HL-60/S4 treated with retinoic acid at 250 ng/mL for 4 days and 3 days (cell line): ENCODE measurements at regions not wholly inside any gene's neighbourhood (a gene's known extent, or its start where the extent isn't known, plus 50 kb on each side); places are given as distances from the start of the nearest gene placed in this dataset.

Experiments
- in situ Hi-C: fragments of 300-500 bp; cut with MboI; formaldehyde crosslinking; loops from 2 replicates; pipeline ENCODE4 v1.7.0; 2022; ENCODE audit warnings: low sequenced_read_pairs

- in situ Hi-C loops = no loop called here
Observed at GRCh38 chr17:71398800-71399219, 722.0 kb upstream of the SOX9 start.

DNA sequence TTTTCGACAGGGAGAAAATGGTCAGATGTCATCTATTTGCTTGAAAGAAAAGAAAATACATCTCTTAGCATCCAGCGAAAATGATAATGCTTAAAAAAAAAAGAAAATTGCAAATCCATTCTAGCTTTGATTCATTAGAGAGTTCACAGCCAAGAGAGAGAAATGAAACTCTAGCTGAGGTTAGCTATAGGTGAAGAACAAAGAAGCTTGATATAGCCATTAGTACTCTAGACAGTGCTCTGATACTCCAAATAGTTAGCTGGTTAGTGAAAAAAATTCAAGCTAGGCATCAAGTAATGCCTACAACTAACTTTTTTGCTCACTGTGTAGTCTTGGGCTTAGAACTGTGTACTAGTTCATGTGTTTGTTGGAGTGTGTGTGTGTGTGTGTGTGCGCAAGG lies 721.6 kb upstream of the SOX9 start:
- in situ Hi-C loops = no loop called here

DNA sequence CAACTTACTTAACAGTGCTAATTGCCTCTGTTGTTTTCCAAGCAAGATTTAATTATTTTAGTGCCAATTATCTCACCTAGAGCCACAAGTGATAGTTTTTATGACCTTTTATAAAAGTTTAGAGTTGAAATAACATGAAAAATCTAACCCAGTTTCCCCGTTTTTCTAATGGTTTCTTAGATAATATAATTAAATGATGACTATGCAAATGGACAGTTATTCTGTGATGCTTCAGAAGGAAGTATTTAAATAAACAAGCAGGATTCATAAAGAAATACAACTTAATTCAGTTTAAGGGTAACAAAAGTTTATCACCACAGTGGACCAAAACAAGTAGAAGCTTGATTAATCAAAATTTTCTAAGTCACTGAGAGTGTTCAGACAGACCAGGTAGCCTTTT lies 721.2 kb upstream of the SOX9 start:
- in situ Hi-C loops = no loop called here

DNA sequence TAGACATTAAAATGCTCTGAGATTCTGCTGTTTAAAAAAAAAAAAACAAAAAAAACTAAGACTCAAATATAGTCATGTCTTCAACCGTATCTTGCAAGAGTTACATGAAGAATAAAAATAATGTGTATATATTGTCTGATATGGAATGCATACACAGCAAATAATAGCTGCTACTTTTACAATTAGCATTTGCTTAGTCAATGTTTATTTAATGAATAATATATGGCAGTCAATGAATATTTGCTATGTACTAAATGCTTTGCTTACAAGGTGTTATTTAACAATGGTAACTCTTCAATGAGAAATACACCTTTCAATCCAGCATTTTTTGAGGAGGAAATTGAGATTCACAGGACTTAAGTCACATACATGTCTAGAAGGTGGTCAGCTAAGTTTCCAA lies 718.8 kb upstream of the SOX9 start:
- in situ Hi-C loops = no loop called here

- in situ Hi-C loops = no loop called here
Observed at GRCh38 chr17:71402661-71403141, 718.1 kb upstream of the SOX9 start.

DNA sequence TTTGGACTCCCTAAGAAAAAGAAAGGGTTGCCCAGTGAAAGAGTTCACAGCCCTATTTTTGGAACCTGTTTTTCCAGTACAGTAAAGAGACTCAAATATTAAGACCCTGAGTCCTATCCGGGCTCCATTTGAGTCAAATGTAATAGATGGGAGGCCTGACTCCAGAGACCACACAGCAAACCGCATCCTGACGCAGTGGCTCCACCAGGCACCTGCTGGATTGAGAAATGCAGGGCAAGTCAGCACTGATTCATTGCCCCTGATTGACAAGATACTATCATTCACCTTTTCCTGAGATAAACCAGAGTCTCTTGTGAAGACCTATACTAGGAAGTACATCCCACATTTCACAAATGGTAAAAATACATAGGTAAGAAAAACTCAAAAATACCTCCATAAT lies 715.7 kb upstream of the SOX9 start:
- in situ Hi-C loops = no loop called here

- in situ Hi-C loops = no loop called here
Observed at GRCh38 chr17:71407981-71408380, 712.8 kb upstream of the SOX9 start.

DNA sequence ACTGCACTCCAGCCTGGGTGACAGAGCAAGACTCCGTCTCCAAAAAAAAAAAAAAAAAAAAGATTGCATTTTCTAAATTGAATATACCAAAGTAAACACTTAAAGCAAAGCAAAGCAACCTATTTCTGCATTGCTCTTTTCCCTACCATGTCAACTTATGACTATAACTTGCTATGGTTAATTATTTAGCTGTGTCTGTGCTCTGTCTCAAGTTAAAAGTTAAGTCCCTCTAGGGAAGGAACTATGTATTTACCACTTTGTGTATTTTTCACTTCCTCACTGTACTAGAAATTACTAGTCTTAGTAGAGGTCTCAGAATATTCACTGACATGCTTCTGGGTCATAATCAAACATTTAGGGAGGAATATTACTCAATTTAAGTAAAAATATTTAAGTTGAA lies 711.7 kb upstream of the SOX9 start:
- in situ Hi-C loops = no loop called here

GRCh38 chr17:71409712-71410111 lies 711.1 kb upstream of the SOX9 start:
- in situ Hi-C loops = no loop called here

- in situ Hi-C loops = no loop called here
Observed at GRCh38 chr17:71412803-71413202, 708.0 kb upstream of the SOX9 start.

DNA sequence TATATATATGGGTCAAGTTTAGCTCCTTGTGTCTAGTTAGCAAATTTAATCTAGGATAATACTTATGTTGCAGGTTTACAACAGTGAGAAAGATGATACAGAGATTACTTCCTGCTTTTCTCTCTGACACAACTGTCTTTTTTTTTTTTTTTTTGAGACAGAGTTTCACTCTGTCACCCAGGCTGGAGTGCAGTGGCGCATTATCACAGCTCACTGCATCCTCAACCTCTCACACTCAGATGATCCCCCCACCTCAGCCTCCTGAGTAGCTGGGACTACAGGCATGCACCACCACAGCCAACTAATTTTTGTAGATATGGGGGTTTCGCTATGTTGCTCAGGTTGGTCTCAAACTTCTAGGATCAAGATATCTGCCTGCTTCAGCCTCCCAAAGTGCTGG lies 706.9 kb upstream of the SOX9 start:
- in situ Hi-C loops = no loop called here

DNA sequence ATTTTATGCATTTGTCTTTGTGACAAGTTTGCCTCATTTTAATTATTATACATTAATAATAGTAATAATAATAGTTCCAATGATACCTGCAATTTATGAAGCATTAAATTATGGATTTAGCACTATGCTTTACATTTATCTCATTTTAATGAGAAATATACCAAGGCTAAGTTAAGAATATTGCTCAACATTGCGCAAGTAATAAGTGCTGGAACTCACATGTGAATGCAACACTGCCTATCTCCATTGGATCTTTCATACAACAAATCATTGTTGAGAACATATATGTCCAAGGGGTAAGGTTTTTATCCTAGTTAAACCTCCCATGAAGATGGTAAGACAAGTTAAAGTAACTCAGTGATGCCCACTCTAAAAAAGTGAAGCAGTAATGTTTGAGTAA lies 703.7 kb upstream of the SOX9 start:
- in situ Hi-C loops = no loop called here

GRCh38 chr17:71422968-71423367 lies 697.9 kb upstream of the SOX9 start:
- in situ Hi-C loops = no loop called here

GRCh38 chr17:71423871-71424546 lies 696.8 kb upstream of the SOX9 start:
- in situ Hi-C loops = no loop called here

- in situ Hi-C loops = no loop called here
Observed at GRCh38 chr17:71427801-71428200, 693.0 kb upstream of the SOX9 start.

DNA sequence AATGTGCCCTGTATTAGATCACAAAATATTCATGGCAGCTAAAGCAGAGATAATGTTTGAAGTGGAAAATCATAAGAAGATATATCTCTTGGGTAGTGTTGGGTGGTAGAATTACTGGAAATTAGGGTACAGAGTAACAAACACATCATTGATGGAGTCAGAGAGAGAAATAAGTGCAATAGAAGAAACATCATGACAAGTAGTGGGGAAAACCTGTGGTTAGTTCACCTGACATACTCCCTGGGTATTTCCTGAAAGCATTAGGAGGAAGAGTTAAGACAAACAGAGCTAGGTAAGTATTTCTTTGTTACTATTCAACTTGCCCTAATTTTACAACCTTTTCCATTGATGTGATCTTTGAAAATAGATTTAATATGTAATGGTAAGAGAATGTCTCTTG lies 691.9 kb upstream of the SOX9 start:
- in situ Hi-C loops = no loop called here

GRCh38 chr17:71430281-71430680 lies 690.5 kb upstream of the SOX9 start:
- in situ Hi-C loops = no loop called here

- in situ Hi-C loops = no loop called here
Observed at GRCh38 chr17:71431146-71431545, 689.7 kb upstream of the SOX9 start.

GRCh38 chr17:71432378-71433315 lies 688.2 kb upstream of the SOX9 start:
- in situ Hi-C loops = no loop called here

DNA sequence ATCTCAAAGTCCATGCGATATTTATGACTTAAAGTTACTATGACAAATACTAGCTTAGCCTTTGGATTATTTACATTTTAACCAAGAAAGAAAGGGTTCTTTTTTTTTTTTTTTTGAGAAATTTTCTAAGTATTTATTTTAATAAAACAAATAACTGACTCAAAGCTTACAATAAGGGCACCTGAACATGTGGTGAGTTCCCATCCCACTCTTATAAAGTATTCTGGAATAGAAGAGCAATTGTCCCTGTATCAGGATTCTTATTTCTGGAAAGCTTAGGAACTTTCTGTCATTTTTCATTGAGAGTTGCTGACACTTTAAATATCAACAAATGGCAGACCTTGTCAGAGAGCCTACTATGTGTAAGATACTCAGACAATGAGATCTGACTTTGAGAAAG lies 686.1 kb upstream of the SOX9 start:
- in situ Hi-C loops = no loop called here

- in situ Hi-C loops = no loop called here
Observed at GRCh38 chr17:71436479-71436878, 684.3 kb upstream of the SOX9 start.

- in situ Hi-C loops = no loop called here
Observed at GRCh38 chr17:71437166-71437565, 683.7 kb upstream of the SOX9 start.
